Mesendoderm (in vitro differentiated cells): ENCODE measurements at regions not wholly inside any gene's neighbourhood (a gene's known extent, or its start where the extent isn't known, plus 50 kb on each side); places are given as distances from the start of the nearest gene placed in this dataset.

Experiments used
- DNase-seq: peaks from one replicate; pipeline ENCODE4 v3.0.0; 2013
- H2AK5ac ChIP-seq: 2 replicates; pipeline ENCODE4 v1.6.1; 2013; ENCODE audit warnings: low read length, inconsistent platforms
- H2BK120ac ChIP-seq: 2 replicates; pipeline ENCODE4 v1.6.1; 2013; ENCODE audit warnings: low read depth, mild to moderate bottlenecking, low read length, moderate library complexity, mixed read lengths
- H2BK15ac ChIP-seq: replicated peaks from 2 replicates; pipeline ENCODE4 v1.6.1; 2013; ENCODE audit warnings: low read depth, mild to moderate bottlenecking, moderate library complexity
- H2BK5ac ChIP-seq: 2 replicates; pipeline ENCODE4 v1.6.1; 2013; ENCODE audit warnings: low read length, inconsistent platforms
- H3K18ac ChIP-seq: 2 replicates; pipeline ENCODE4 v1.6.1; 2013; ENCODE audit warnings: mild to moderate bottlenecking, low read length, mixed read lengths
- H3K23ac ChIP-seq: one replicate; pipeline ENCODE4 v1.6.1; 2013; ENCODE audit warnings: low read length
- H3K27ac ChIP-seq: 2 replicates; pipeline ENCODE4 v1.5.1; 2013; ENCODE audit warnings: low read depth, mild to moderate bottlenecking, inconsistent platforms, low read length, moderate library complexity
- H3K27me3 ChIP-seq: 2 replicates; pipeline ENCODE4 v1.6.1; 2013; ENCODE audit warnings: low read length, control low read depth, mild to moderate bottlenecking, inconsistent platforms; ENCODE audit not compliant: insufficient read depth, poor library complexity
- H3K36me3 ChIP-seq: 2 replicates; pipeline ENCODE4 v1.6.1; 2013; ENCODE audit warnings: low read length, inconsistent platforms; ENCODE audit not compliant: control insufficient read depth, insufficient read depth
- H3K4ac ChIP-seq: one replicate; pipeline ENCODE4 v1.6.1; 2013; ENCODE audit warnings: low read depth, mild to moderate bottlenecking, low read length, moderate library complexity
- H3K4me1 ChIP-seq: 2 replicates; pipeline ENCODE4 v1.6.1; 2013; ENCODE audit warnings: low read depth, low read length, inconsistent platforms; ENCODE audit not compliant: control insufficient read depth
- H3K4me2 ChIP-seq: 2 replicates; pipeline ENCODE4 v1.6.1; 2013; ENCODE audit warnings: low read length
- H3K4me3 ChIP-seq: 2 replicates; pipeline ENCODE4 v1.5.1; 2013; ENCODE audit warnings: mild to moderate bottlenecking, low read length
- H3K56ac ChIP-seq: one replicate; pipeline ENCODE4 v1.6.1; 2013; ENCODE audit warnings: low read length
- H3K79me1 ChIP-seq: 2 replicates; pipeline ENCODE4 v1.6.1; 2013; ENCODE audit warnings: low read length, inconsistent platforms
- H3K79me2 ChIP-seq: 2 replicates; pipeline ENCODE4 v1.6.1; 2013; ENCODE audit warnings: mild to moderate bottlenecking, low read length; ENCODE audit not compliant: control insufficient read depth, insufficient read depth
- H3K9ac ChIP-seq: 2 replicates; pipeline ENCODE4 v1.6.1; 2013; ENCODE audit warnings: low read length, inconsistent platforms
- H4K5ac ChIP-seq: one replicate; pipeline ENCODE4 v1.6.1; 2013; ENCODE audit warnings: low read length
- H4K8ac ChIP-seq: one replicate; pipeline ENCODE4 v1.6.1; 2013; ENCODE audit warnings: low read depth, mild to moderate bottlenecking, control low read depth, low read length, moderate library complexity
- WGBS: extraction: QIAGEN DNeasy Blood & Tissue Kit; methylation state at CpG from one replicate; pipeline ENCODE4 v1.1.7; 2013; ENCODE audit warnings: low lambda C conversion rate, missing lambda C conversion rate; ENCODE audit not compliant: insufficient coverage; ENCODE audit errors: extremely low coverage; 5-methylcytosine and 5-hydroxymethylcytosine counted together

- no peak overlapping the region for H2AK5ac ChIP-seq
- no peaks in the 10 kb centered on the region for H3K79me2 ChIP-seq
- no peaks in the 10 kb centered on the region for H3K36me3 ChIP-seq
- H3K27ac ChIP-seq: no peak overlapping the region
- no peak overlapping the region for H2BK120ac ChIP-seq
- H3K27me3 ChIP-seq: no peaks in the 10 kb centered on the region
- no peaks in the 10 kb centered on the region for H3K79me1 ChIP-seq
- no peak for DNase-seq
- H3K4me3 ChIP-seq: no peak overlapping the region
- H3K4me1 ChIP-seq: no peaks in the 10 kb centered on the region
- no peak overlapping the region for H3K56ac ChIP-seq
- no peak overlapping the region for H3K4ac ChIP-seq
- H4K8ac ChIP-seq: no peak overlapping the region
- WGBS: no CpG with 5 or more reads among the region's 1 CpG
- H3K9ac ChIP-seq: no peak overlapping the region
- no peak overlapping the region for H2BK5ac ChIP-seq
- H3K23ac ChIP-seq: no peak overlapping the region
- H2BK15ac ChIP-seq: no peak overlapping the region
- H3K4me2 ChIP-seq: no peak overlapping the region
- no peak overlapping the region for H4K5ac ChIP-seq
- H3K18ac ChIP-seq: no peak overlapping the region
Measured at GRCh38 chr17:68142595-68142994, 105.2 kb upstream of the AMZ2 start.

- Histone ChIP-seq H3K27me3 (no peaks in the 10 kb centered on the region), H4K5ac (no peak overlapping the region), H3K79me2 (no peaks in the 10 kb centered on the region), H3K4me2 (no peak overlapping the region), H3K27ac (no peak overlapping the region), H3K56ac (no peak overlapping the region), H2BK15ac (no peak overlapping the region), H3K79me1 (no peaks in the 10 kb centered on the region), H3K23ac (no peak overlapping the region), H3K4ac (no peak overlapping the region), H3K9ac (no peak overlapping the region), H3K36me3 (no peaks in the 10 kb centered on the region), H3K4me1 (no peaks in the 10 kb centered on the region), H2BK5ac (no peak overlapping the region), H3K18ac (no peak overlapping the region), H3K4me3 (no peak overlapping the region), H4K8ac (no peak overlapping the region), H2BK120ac (no peak overlapping the region), H2AK5ac (no peak overlapping the region)
- no CpG with 5 or more reads among the region's 2 CpGs for WGBS
- no peak for DNase-seq
Measured at GRCh38 chr17:68143425-68143824, 104.4 kb upstream of the AMZ2 start.

GRCh38 chr17:68145088-68145487, 102.8 kb upstream of the AMZ2 start:
- Histone ChIP-seq H3K18ac (no peak overlapping the region), H3K27ac (no peak overlapping the region), H2BK120ac (no peak overlapping the region), H3K79me2 (no peaks in the 10 kb centered on the region), H3K36me3 (no peaks in the 10 kb centered on the region), H2BK15ac (no peak overlapping the region), H3K4ac (no peak overlapping the region), H3K23ac (no peak overlapping the region), H3K27me3 (no peaks in the 10 kb centered on the region), H4K5ac (no peak overlapping the region), H4K8ac (no peak overlapping the region), H3K56ac (no peak overlapping the region), H2BK5ac (no peak overlapping the region), H3K4me3 (no peak overlapping the region), H3K9ac (no peak overlapping the region), H3K4me1 (no peaks in the 10 kb centered on the region), H3K79me1 (no peaks in the 10 kb centered on the region), H2AK5ac (no peak overlapping the region), H3K4me2 (no peak overlapping the region)
- DNase-seq: no peak

- no CpG with 5 or more reads among the region's 3 CpGs for WGBS
- no peak overlapping the region for H3K4me3 ChIP-seq
Measured at GRCh38 chr17:68148936-68149335, 98.9 kb upstream of the AMZ2 start.

GRCh38 chr17:68152161-68152571, 95.7 kb upstream of the AMZ2 start:
- H3K9ac ChIP-seq: no peak overlapping the region
- H3K4me1 ChIP-seq: no peaks in the 10 kb centered on the region
- no peak overlapping the region for H3K4me3 ChIP-seq
- no peak overlapping the region for H3K56ac ChIP-seq
- no peak for DNase-seq
- no peaks in the 10 kb centered on the region for H3K79me2 ChIP-seq
- no peak overlapping the region for H3K4ac ChIP-seq
- H4K8ac ChIP-seq: no peak overlapping the region
- H3K27ac ChIP-seq: no peak overlapping the region
- no peak overlapping the region for H3K23ac ChIP-seq
- no peak overlapping the region for H3K18ac ChIP-seq
- no peak overlapping the region for H2AK5ac ChIP-seq
- no peak overlapping the region for H2BK15ac ChIP-seq
- H3K79me1 ChIP-seq: no peaks in the 10 kb centered on the region
- H3K36me3 ChIP-seq: no peaks in the 10 kb centered on the region
- no peak overlapping the region for H4K5ac ChIP-seq
- H2BK120ac ChIP-seq: no peak overlapping the region
- H2BK5ac ChIP-seq: no peak overlapping the region
- H3K27me3 ChIP-seq: no peaks in the 10 kb centered on the region
- no peak overlapping the region for H3K4me2 ChIP-seq
- WGBS: no CpG with 5 or more reads among the region's 18 CpGs

More at GRCh38 chr17:68148936-68149335, 98.9 kb upstream of the AMZ2 start:
- no peak overlapping the region for H3K27ac ChIP-seq
- no peak overlapping the region for H4K8ac ChIP-seq
- no peak overlapping the region for H3K56ac ChIP-seq
- DNase-seq: no peak
- no peak overlapping the region for H3K4ac ChIP-seq
- no peak overlapping the region for H2BK5ac ChIP-seq
- no peak overlapping the region for H3K9ac ChIP-seq
- H3K79me2 ChIP-seq: no peaks in the 10 kb centered on the region
- H3K18ac ChIP-seq: no peak overlapping the region
- H3K4me1 ChIP-seq: no peaks in the 10 kb centered on the region
- no peak overlapping the region for H4K5ac ChIP-seq
- no peaks in the 10 kb centered on the region for H3K36me3 ChIP-seq
- H2AK5ac ChIP-seq: no peak overlapping the region
- no peak overlapping the region for H2BK15ac ChIP-seq
- H3K27me3 ChIP-seq: no peaks in the 10 kb centered on the region
- H2BK120ac ChIP-seq: no peak overlapping the region
- no peak overlapping the region for H3K4me2 ChIP-seq
- H3K79me1 ChIP-seq: no peaks in the 10 kb centered on the region
- H3K23ac ChIP-seq: no peak overlapping the region

- no CpG with 5 or more reads among the region's 5 CpGs for WGBS
- DNase-seq: no peak
Measured at GRCh38 chr17:68155692-68156091, 92.2 kb upstream of the AMZ2 start.

More at GRCh38 chr17:68155692-68156091, 92.2 kb upstream of the AMZ2 start:
- Histone ChIP-seq H3K56ac (no peak overlapping the region), H4K8ac (no peak overlapping the region), H3K4ac (no peak overlapping the region), H3K9ac (no peak overlapping the region), H3K4me1 (no peaks in the 10 kb centered on the region), H3K4me2 (no peak overlapping the region), H3K23ac (no peak overlapping the region), H3K79me2 (no peaks in the 10 kb centered on the region), H3K36me3 (no peaks in the 10 kb centered on the region), H3K79me1 (no peaks in the 10 kb centered on the region), H2BK15ac (no peak overlapping the region), H2AK5ac (no peak overlapping the region), H2BK120ac (no peak overlapping the region), H3K4me3 (no peak overlapping the region), H3K27me3 (no peaks in the 10 kb centered on the region), H2BK5ac (no peak overlapping the region), H3K18ac (no peak overlapping the region), H3K27ac (no peak overlapping the region), H4K5ac (no peak overlapping the region)
